ENCODE measurements at regions not wholly inside any gene's neighbourhood (a gene's known extent, or its start where the extent isn't known, plus 50 kb on each side); places are given as distances from the start of the nearest gene placed in this dataset.

DNA sequence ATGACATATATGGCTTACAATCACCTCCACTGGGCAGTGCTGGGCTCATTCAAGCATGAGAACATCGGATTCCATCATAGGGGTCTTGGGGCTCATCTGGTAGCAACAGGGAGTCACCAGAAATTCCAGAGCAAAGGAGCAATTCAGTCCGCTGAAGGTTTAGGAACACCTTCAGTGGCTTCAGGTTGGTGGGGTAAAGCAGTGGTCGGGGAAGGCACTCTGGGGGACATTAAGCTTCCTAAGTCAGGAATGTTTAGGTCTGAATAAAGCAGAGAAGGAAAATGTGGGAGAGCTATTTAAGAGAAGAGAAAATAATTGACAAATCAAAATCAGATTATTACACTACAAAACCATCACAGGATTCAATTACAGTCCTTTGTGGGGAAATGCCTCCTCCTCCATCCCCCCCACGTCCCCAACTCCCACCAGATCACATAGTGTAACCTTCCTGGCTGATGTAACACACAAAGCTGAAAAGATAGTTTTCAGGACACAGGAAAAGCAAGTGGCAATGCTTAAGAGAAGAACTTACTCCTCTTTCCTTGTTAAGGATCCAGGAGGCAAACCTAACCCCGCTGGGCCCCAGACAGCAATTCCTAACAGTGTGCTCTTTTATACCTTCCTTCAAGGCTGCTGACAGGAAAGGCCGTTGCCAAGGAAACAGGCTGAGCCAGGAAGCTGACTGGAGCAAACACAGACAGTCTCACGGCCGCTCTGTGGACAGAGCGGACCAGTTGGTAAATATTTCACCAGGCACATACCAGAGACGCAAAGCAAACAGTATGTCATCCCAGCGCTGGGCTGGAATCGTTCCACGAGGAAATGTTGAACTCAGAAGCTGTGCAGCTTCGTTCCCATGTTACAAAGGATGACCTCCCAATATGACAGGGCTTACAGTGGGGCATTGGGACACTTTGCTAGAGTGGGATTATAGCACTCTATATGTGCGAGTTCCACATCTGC is 57.5 kb upstream of the LMCD1 start:
- peak; percentile 71 for DNase-seq (ENCODE audit: insufficient read length, low spot score)
- peak; percentile 87 for FAIRE-seq

DNA sequence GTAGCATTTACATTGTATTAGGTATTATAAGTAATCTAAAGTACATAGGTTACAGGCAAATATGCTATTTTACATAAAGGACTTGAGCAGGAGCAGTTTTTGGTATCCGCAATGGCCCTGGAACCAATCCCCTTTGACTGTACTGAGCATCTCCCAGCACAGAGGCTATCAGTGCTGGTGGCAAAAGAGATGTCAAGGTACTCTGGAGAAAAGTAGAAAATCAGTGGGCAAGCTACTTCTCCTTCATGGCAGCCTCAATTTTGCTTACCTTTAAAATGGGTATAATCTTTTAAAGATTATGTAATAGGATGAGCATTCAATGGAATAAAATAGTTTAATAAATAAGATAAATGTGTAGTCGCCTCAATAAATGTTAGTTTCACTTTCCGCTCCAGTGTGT is 56.7 kb upstream of the LMCD1 start:
- FAIRE-seq = no peak
- no peak for DNase-seq (ENCODE audit: insufficient read length, low spot score)

DNA sequence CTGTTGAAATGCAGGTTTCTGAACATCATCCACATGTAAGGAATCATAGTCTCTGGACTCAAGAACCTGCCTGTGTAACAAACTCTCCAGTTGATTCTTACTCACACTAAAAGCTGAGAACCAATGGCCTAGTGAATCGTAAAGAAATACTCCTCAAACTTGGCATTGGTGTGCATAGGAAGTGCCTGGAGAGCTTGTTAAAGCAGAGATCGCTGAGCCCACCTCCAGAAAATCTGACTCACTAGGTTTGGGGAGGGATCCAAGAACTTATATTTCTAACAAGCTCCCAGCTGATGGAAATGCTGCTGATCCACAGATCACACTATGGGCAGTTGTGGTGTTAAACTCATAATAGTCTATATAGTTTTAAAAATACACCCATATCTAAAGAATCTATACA is 55.8 kb upstream of the LMCD1 start:
- no peak for FAIRE-seq
- DNase-seq (ENCODE audit: insufficient read length, low spot score) = no peak

DNA sequence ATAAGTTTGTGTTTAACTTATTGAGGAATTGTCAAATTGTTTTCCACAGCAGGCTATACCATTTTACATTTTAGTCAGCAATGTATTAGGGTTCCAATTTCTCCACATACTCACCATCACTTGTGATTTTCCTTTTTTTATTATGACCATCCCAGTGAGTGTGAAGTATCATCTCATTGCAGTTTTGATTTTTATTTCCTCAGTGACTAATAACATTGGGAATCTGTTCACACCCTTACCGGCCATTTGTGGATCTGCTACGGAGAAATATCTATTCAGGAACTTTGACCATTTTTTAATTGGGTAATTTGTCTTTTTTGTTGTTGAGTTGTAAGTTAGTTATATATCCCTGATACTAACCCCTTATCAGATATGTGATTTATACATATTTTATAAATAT is 54.8 kb upstream of the LMCD1 start:
- FAIRE-seq = no peak
- DNase-seq (ENCODE audit: insufficient read length, low spot score) = no peak

DNA sequence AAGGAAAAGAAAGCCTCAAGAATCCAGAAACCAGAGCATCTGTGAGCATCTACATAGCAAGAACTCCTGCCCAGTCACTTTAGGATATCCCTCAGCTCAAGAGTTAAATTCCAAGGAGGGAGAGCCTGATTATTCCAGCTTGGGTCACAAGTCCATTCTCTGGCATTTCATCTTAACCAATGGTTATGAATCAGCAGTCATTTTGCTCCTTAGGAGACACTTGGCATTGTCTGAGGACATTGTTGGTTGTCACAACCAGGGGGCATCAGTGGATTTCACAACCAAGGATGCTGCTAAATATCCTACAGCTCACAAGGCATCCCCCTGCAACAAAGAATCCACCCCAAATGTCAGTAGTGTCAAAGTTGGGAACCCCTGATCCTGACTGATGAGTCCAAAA is 51.0 kb upstream of the LMCD1 start:
- DNase-seq (ENCODE audit: insufficient read length, low spot score) = no peak

DNA sequence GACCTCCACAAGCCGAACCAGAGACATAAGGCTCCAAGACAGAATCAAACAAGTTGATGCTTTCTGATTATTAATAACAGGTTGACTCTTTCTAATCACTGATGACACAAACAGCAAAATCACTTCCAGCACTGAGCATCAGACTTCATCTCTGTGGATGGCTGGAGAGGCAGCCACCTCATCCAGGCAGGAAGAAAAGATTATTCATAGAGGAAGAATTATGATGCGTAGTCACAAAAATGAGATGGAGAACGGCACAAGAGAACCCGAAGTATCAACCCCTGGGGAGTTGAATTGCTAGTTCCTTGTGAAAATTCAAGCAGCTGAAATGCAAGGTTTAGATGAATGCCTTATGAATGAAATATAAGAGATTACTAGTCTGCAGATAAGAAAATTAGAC is 49.9 kb upstream of the LMCD1 start:
- FAIRE-seq = no peak
- no peak for DNase-seq (ENCODE audit: insufficient read length, low spot score)

More for the DNA sequence above, 51.0 kb upstream of the LMCD1 start:
- FAIRE-seq = no peak
